Bone marrow (tissue), 2 donors: ENCODE measurements at regions not wholly inside any gene's neighbourhood (a gene's known extent, or its start where the extent isn't known, plus 50 kb on each side); places are given as distances from the start of the nearest gene placed in this dataset.
A peak's percentile ranks its signal among the peaks of the same experiment; 100 is the strongest.

ENCODE experiments used
- DNase-seq, 2 donors: peaks; one replicate each; lab custom pipeline; 2025; lab: John Stamatoyannopoulos, UW

- DNase-seq = peak in 1 of 2 donors; percentile 23
Measured at GRCh38 chr22:22810018-22810427, 77.6 kb upstream of the IGLL5 start.

GRCh38 chr22:22810471-22810870 lies 77.1 kb upstream of the IGLL5 start:
- no peak for DNase-seq

- no peak for DNase-seq
Measured at GRCh38 chr22:22811016-22812009, 76.3 kb upstream of the IGLL5 start.

- no peak for DNase-seq
Measured at GRCh38 chr22:22812031-22812905, 75.3 kb upstream of the IGLL5 start.

GRCh38 chr22:22813126-22814075 lies 74.2 kb upstream of the IGLL5 start:
- DNase-seq = no peak

- no peak for DNase-seq
Measured at GRCh38 chr22:22814666-22815396, 72.8 kb upstream of the IGLL5 start.

GRCh38 chr22:22815397-22816170 lies 72.0 kb upstream of the IGLL5 start:
- DNase-seq = peak in 1 of 2 donors; percentile 28

GRCh38 chr22:22816171-22816514 lies 71.5 kb upstream of the IGLL5 start:
- DNase-seq = no peak

- no peak for DNase-seq
Measured at GRCh38 chr22:22816766-22817410, 70.7 kb upstream of the IGLL5 start.

GRCh38 chr22:22817468-22818201 lies 70.0 kb upstream of the IGLL5 start:
- no peak for DNase-seq

GRCh38 chr22:22818202-22818538 lies 69.4 kb upstream of the IGLL5 start:
- no peak for DNase-seq

- no peak for DNase-seq
Measured at GRCh38 chr22:22818861-22819855, 68.5 kb upstream of the IGLL5 start.

GRCh38 chr22:22820076-22820475 lies 67.5 kb upstream of the IGLL5 start:
- no peak for DNase-seq

GRCh38 chr22:22820626-22821025 lies 67.0 kb upstream of the IGLL5 start:
- DNase-seq = no peak

GRCh38 chr22:22821340-22821739 lies 66.3 kb upstream of the IGLL5 start:
- DNase-seq = no peak

GRCh38 chr22:22822106-22822505 lies 65.5 kb upstream of the IGLL5 start:
- no peak for DNase-seq

GRCh38 chr22:22822553-22822952 lies 65.1 kb upstream of the IGLL5 start:
- DNase-seq = peak in 1 of 2 donors; percentile 17
